ENCODE measurements at regions not wholly inside any gene's neighbourhood (a gene's known extent, or its start where the extent isn't known, plus 50 kb on each side); places are given as distances from the start of the nearest gene placed in this dataset.

- H3K9me3 ChIP-seq: no peaks in the 10 kb centered on the region
- intact Hi-C loops (cut with DNase I): no loop called here
- H3K36me3 ChIP-seq: no peaks in the 10 kb centered on the region
- no peaks in the 10 kb centered on the region for H3K4me1 ChIP-seq
- 79 to 87% methylated on average over 7 to 8 of the region's 13 CpGs for WGBS, 2 donors
- no peak for TF ChIP-seq CTCF (IDR thresholded peaks at IDR 0.05)
- peaks cover 0 to 10% (median 0%) of the 10 kb centered on the region in 4 donors for H3K27me3 ChIP-seq
- H3K4me3 ChIP-seq: no peak overlapping the region
- DNase-seq: no peak
- H3K27ac ChIP-seq: no peak overlapping the region
Measured at GRCh38 chr19:32195706-32196610, 149.5 kb upstream of the ZNF507 start.

- H3K36me3 ChIP-seq: no peaks in the 10 kb centered on the region
- no peaks in the 10 kb centered on the region for H3K9me3 ChIP-seq
- H3K4me3 ChIP-seq: no peak overlapping the region
- intact Hi-C loops (cut with DNase I): no loop called here
- H3K27me3 ChIP-seq: peaks cover 0 to 10% (median 0%) of the 10 kb centered on the region in 4 donors
- no peak for TF ChIP-seq POLR2A (IDR thresholded peaks at IDR 0.05)
- TF ChIP-seq CTCF (IDR thresholded peaks at IDR 0.05): no peak
- no peak overlapping the region for H3K27ac ChIP-seq
- WGBS, 2 donors: 81% methylated on average over 11 to 13 of the region's 13 CpGs
- no peaks in the 10 kb centered on the region for H3K4me1 ChIP-seq
- no peak for DNase-seq
Measured at GRCh38 chr19:32196690-32197420, 148.6 kb upstream of the ZNF507 start.

GRCh38 chr19:32197896-32198882 lies 147.2 kb upstream of the ZNF507 start:
- Histone ChIP-seq H3K36me3 (no peaks in the 10 kb centered on the region), H3K9me3 (no peaks in the 10 kb centered on the region), H3K4me3 (no peak overlapping the region), H3K27ac (no peak overlapping the region), H3K27me3 (peaks cover 0 to 10% (median 0%) of the 10 kb centered on the region in 4 donors), H3K4me1 (no peaks in the 10 kb centered on the region)
- intact Hi-C loops (cut with DNase I): no loop called here
- no peak for DNase-seq
- TF ChIP-seq CTCF (IDR thresholded peaks at IDR 0.05) (no peak), POLR2A (IDR thresholded peaks at IDR 0.05) (no peak)
- WGBS, 2 donors: 48 to 62% methylated on average over 6 to 11 of the region's 13 CpGs

- TF ChIP-seq CTCF (IDR thresholded peaks at IDR 0.05): no peak
- no peak for TF ChIP-seq POLR2A (IDR thresholded peaks at IDR 0.05)
- Histone ChIP-seq H3K4me3 (no peak overlapping the region), H3K27ac (no peak overlapping the region), H3K4me1 (no peaks in the 10 kb centered on the region), H3K27me3 (peaks cover 0 to 10% (median 0%) of the 10 kb centered on the region in 4 donors), H3K36me3 (no peaks in the 10 kb centered on the region), H3K9me3 (no peaks in the 10 kb centered on the region)
- intact Hi-C loops (cut with DNase I): no loop called here
- DNase-seq: no peak
- WGBS, 2 donors: 75 to 83% methylated on average over 5 of the region's 10 CpGs
Measured at GRCh38 chr19:32199501-32200040, 145.8 kb upstream of the ZNF507 start.
